GM18861 (cell line): ENCODE measurements at regions not wholly inside any gene's neighbourhood (a gene's known extent, or its start where the extent isn't known, plus 50 kb on each side); places are given as distances from the start of the nearest gene placed in this dataset.

Experiments
- ATAC-seq: cut with Tn5 transposase; IDR thresholded peaks from one replicate; pipeline ENCODE4 v1.9.1; 2021; ENCODE audit not compliant: unreplicated experiment

GRCh38 chr12:125412506-125412905 lies 347.3 kb downstream of the AACS start:
- ATAC-seq: no peak

GRCh38 chr12:125417446-125417845 lies 352.2 kb downstream of the AACS start:
- ATAC-seq: no peak

GRCh38 chr12:125418902-125419564 lies 353.8 kb downstream of the AACS start:
- peak; percentile 77 for ATAC-seq

- ATAC-seq: no peak
Measured at GRCh38 chr12:125424909-125425308, 359.7 kb downstream of the AACS start.

- ATAC-seq: no peak
Measured at GRCh38 chr12:125431516-125431915, 366.3 kb downstream of the AACS start.

GRCh38 chr12:125434131-125434530 lies 368.9 kb downstream of the AACS start:
- no peak for ATAC-seq

- peak; percentile 65 for ATAC-seq
Measured at GRCh38 chr12:125434936-125435443, 369.8 kb downstream of the AACS start.

- no peak for ATAC-seq
Measured at GRCh38 chr12:125435871-125436270, 370.6 kb downstream of the AACS start.

- no peak for ATAC-seq
Measured at GRCh38 chr12:125436686-125437085, 371.5 kb downstream of the AACS start.

GRCh38 chr12:125440399-125440798 lies 375.2 kb downstream of the AACS start:
- no peak for ATAC-seq

GRCh38 chr12:125443341-125443740 lies 378.1 kb downstream of the AACS start:
- ATAC-seq: no peak

- ATAC-seq: no peak
Measured at GRCh38 chr12:125451408-125451807, 386.2 kb downstream of the AACS start.

GRCh38 chr12:125453751-125454150 lies 388.5 kb downstream of the AACS start:
- no peak for ATAC-seq

GRCh38 chr12:125454291-125454690 lies 389.1 kb downstream of the AACS start:
- ATAC-seq: no peak

GRCh38 chr12:125454786-125455480 lies 389.7 kb downstream of the AACS start:
- no peak for ATAC-seq

- ATAC-seq: no peak
Measured at GRCh38 chr12:125455556-125455955, 390.3 kb downstream of the AACS start.

GRCh38 chr12:125458552-125459268 lies 393.5 kb downstream of the AACS start:
- no peak for ATAC-seq

- ATAC-seq: no peak
Measured at GRCh38 chr12:125461831-125462230, 396.6 kb downstream of the AACS start.

- ATAC-seq: no peak
Measured at GRCh38 chr12:125463386-125463785, 398.2 kb downstream of the AACS start.

- ATAC-seq: no peak
Measured at GRCh38 chr12:125467363-125467762, 402.1 kb downstream of the AACS start.

GRCh38 chr12:125469683-125470082 lies 404.4 kb downstream of the AACS start:
- no peak for ATAC-seq
